HG03439 (cell line): ENCODE measurements at regions not wholly inside any gene's neighbourhood (a gene's known extent, or its start where the extent isn't known, plus 50 kb on each side); places are given as distances from the start of the nearest gene placed in this dataset.

Experiments
- ATAC-seq: cut with Tn5 transposase; IDR thresholded peaks from one replicate; pipeline ENCODE4 v1.9.1; 2021; ENCODE audit warnings: mild to moderate bottlenecking, moderate library complexity; ENCODE audit not compliant: unreplicated experiment

DNA sequence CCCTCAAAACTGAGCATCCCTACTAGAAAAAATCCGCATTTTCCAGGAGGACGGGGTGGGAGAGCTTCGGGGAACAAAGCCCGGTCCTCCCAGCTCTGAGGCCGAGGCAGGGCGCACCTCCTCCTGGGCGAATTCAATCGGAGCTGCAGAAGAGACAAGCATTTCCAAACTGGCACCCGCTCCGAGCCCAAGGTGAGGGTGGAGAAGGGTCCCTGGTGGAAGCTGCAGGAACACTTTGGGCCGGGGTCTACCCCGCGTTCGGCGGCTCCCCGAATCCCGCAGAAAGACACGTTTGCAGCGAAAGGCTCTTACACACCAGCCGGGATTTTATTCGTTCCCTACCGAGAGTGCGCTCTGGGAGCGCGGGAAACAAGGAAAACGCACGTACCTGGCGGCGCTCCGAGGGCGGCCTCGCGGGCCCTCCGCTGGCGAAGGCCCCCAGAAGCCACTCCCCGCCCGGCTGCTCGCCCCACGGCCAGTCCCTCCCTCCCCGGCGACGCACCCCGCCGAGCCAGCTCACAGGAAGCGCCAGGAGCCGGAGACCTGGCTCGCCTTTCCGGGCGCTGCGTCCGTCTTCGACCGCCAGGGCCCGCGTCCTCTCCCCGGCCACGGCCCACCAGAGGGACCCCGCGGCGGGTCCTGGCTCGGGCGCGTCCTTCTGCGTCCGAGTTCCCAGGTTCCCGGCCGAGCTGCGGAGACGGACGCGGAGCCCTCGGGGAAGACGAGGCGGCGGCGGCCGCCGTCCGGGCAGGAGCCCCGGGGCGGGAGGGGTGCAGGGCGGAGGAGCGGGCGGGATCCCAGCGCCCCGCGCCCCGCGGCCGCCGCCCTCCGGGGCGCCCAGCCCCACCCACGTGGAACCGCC, 49.8 kb upstream of the BAHCC1 start:
- ATAC-seq = peak; percentile 36
